ENCODE measurements at regions not wholly inside any gene's neighbourhood (a gene's known extent, or its start where the extent isn't known, plus 50 kb on each side); places are given as distances from the start of the nearest gene placed in this dataset.

DNA sequence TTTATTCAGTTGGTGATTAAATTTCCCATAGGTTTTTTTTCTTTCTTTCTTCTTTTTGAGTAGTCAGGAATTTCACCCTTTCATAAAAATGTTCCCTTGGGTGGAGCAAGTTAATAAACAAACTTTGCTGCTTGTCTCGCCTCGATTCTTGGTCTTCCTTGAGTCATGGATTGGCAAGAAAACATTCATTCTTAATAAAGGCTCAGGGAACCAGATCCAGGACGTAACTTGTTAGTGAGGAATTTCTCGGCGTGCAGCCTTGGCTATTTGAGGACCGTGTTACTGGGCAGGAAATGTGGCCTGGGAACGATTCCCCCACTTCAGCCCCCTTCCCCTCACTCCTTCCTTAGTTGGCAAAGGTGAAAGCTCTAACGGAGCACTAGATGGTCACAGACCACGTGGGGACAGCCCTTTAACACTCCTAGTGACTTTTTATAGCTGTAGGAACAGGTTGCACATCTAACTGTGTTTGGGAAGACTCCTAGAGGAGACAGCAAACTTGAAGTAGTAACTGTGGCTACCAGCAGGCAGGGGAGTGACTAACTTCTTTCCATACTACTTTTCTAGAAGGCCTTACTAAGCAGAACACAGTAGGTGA lies 106.8 kb downstream of the UCHL1 start:
- TF ChIP-seq, protein P1, sequence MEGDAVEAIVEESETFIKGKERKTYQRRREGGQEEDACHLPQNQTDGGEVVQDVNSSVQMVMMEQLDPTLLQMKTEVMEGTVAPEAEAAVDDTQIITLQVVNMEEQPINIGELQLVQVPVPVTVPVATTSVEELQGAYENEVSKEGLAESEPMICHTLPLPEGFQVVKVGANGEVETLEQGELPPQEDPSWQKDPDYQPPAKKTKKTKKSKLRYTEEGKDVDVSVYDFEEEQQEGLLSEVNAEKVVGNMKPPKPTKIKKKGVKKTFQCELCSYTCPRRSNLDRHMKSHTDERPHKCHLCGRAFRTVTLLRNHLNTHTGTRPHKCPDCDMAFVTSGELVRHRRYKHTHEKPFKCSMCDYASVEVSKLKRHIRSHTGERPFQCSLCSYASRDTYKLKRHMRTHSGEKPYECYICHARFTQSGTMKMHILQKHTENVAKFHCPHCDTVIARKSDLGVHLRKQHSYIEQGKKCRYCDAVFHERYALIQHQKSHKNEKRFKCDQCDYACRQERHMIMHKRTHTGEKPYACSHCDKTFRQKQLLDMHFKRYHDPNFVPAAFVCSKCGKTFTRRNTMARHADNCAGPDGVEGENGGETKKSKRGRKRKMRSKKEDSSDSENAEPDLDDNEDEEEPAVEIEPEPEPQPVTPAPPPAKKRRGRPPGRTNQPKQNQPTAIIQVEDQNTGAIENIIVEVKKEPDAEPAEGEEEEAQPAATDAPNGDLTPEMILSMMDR (IDR thresholded peaks at IDR 0.05), result no peak
- no peak for TF ChIP-seq POLR2A (IDR thresholded peaks at IDR 0.05)

All from heart left ventricle (tissue), 13 donors.